BE2C (cell line): ENCODE measurements at regions not wholly inside any gene's neighbourhood (a gene's known extent, or its start where the extent isn't known, plus 50 kb on each side); places are given as distances from the start of the nearest gene placed in this dataset.

Experiments
- DNase-seq: peaks from one replicate; pipeline ENCODE4 v3.0.0-alpha.2; 2020
- H3K27me3 ChIP-seq: fragments of 250-450 bp; sonication (Bioruptor Pico); 2 replicates; pipeline ENCODE4 v1.5.1; 2020; ENCODE audit warnings: mild to moderate bottlenecking
- H3K36me3 ChIP-seq: fragments of 250-450 bp; sonication (Bioruptor Pico); 2 replicates; pipeline ENCODE4 v1.5.1; 2020; ENCODE audit warnings: mild to moderate bottlenecking
- H3K4me1 ChIP-seq: fragments of 250-450 bp; sonication (Bioruptor Pico); 2 replicates; pipeline ENCODE4 v1.5.1; 2020
- H3K4me3 ChIP-seq: 2 replicates; pipeline ENCODE4 v1.5.1; 2011; ENCODE audit warnings: low read depth, low read length
- H3K9me3 ChIP-seq: fragments of 250-450 bp; sonication (Bioruptor Pico); 2 replicates; pipeline ENCODE4 v1.5.1; 2020
- TF ChIP-seq, protein P1 (sequence below): IDR thresholded peaks from 2 replicates; pipeline ENCODE4 v1.5.1; 2012; ENCODE audit warnings: mild to moderate bottlenecking, low read depth, low read length

DNA sequence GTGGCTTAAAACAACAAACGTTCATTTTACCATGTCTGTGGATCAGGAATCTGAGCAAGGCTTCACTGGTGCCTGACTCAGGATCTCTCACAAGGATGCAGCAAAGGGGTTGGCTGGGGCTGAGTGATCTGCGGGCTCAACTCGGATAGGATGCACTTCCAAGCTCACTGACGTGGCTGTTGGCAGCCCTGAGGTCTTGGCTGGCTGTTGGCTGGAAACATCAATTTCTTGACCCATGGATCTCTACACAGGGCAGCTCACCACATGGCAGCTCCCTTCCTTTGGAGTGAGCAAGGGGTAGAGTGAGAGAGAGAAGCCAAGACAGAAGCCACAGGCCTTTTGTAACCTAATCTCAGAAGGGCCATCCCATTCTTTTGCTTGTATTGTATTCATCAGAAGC, 202.1 kb downstream of the NXNL2 start:
- no peaks in the 10 kb centered on the region for H3K36me3 ChIP-seq
- DNase-seq: no peak
- H3K27me3 ChIP-seq: no peaks in the 10 kb centered on the region
- TF ChIP-seq, protein P1, sequence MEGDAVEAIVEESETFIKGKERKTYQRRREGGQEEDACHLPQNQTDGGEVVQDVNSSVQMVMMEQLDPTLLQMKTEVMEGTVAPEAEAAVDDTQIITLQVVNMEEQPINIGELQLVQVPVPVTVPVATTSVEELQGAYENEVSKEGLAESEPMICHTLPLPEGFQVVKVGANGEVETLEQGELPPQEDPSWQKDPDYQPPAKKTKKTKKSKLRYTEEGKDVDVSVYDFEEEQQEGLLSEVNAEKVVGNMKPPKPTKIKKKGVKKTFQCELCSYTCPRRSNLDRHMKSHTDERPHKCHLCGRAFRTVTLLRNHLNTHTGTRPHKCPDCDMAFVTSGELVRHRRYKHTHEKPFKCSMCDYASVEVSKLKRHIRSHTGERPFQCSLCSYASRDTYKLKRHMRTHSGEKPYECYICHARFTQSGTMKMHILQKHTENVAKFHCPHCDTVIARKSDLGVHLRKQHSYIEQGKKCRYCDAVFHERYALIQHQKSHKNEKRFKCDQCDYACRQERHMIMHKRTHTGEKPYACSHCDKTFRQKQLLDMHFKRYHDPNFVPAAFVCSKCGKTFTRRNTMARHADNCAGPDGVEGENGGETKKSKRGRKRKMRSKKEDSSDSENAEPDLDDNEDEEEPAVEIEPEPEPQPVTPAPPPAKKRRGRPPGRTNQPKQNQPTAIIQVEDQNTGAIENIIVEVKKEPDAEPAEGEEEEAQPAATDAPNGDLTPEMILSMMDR: no peak
- no peak overlapping the region for H3K4me3 ChIP-seq
- no peaks in the 10 kb centered on the region; the same call in 1 of the 2 replicates for H3K9me3 ChIP-seq
- H3K4me1 ChIP-seq: peaks cover 31% of the 10 kb centered on the region

GRCh38 chr9:88737876-88738275, 202.9 kb downstream of the NXNL2 start:
- Histone ChIP-seq H3K4me1 (peaks cover 31% of the 10 kb centered on the region), H3K27me3 (no peaks in the 10 kb centered on the region), H3K9me3 (no peaks in the 10 kb centered on the region; the same call in 1 of the 2 replicates), H3K4me3 (no peak overlapping the region), H3K36me3 (no peaks in the 10 kb centered on the region)
- TF ChIP-seq, protein P1: no peak
- DNase-seq: peak; percentile 46

DNA sequence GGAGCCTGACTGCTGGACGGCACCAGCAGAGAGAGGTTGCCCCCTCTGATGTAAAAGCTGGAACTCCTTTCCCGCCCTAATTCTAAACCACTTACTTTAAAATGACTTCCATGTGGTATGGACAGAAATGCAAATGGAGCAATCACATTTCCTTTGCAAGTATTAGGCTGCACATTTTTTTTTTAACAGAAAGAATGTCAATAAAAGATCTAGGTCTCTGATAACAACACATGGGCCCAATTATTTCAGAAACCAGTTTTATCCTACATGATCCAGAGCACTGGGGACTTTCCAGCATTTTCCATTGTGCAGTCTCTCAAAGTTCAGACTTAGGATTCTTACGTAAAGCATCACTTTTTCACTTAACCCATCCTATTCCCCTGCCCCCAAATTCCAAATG, 203.7 kb downstream of the NXNL2 start:
- Histone ChIP-seq H3K4me1 (peaks cover 31% of the 10 kb centered on the region), H3K36me3 (no peaks in the 10 kb centered on the region), H3K4me3 (no peak overlapping the region), H3K9me3 (no peaks in the 10 kb centered on the region; the same call in 1 of the 2 replicates), H3K27me3 (no peaks in the 10 kb centered on the region)
- TF ChIP-seq, protein P1: no peak
- no peak for DNase-seq

DNA sequence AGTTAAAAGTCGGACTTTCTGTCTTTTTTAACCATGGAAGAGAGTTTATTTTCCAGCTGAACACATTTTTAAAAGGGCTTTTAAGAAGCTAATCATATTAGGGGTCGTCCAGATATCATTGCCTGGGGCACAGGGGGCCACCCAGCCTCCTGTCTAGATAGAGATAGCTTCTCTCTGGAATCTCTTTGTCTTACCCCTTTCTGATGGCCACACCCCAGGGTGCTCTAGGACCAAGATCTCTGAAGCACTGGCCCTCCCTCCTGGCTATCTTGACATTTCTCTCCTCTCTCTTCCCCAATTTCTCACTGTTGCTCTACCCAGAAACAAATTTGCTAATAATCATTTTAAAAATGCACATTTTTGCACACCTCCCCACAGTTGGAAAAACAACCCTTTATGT, 204.4 kb downstream of the NXNL2 start:
- H3K36me3 ChIP-seq: no peaks in the 10 kb centered on the region
- H3K9me3 ChIP-seq: no peaks in the 10 kb centered on the region; the same call in 1 of the 2 replicates
- H3K4me3 ChIP-seq: no peak overlapping the region
- H3K27me3 ChIP-seq: no peaks in the 10 kb centered on the region
- peaks cover 31% of the 10 kb centered on the region for H3K4me1 ChIP-seq
- TF ChIP-seq, protein P1: no peak
- DNase-seq: peak; percentile 75

- Histone ChIP-seq H3K36me3 (no peaks in the 10 kb centered on the region), H3K9me3 (no peaks in the 10 kb centered on the region; the same call in 1 of the 2 replicates), H3K4me1 (peaks cover 42% of the 10 kb centered on the region), H3K4me3 (no peak overlapping the region), H3K27me3 (no peaks in the 10 kb centered on the region)
- DNase-seq: no peak
- TF ChIP-seq, protein P1: no peak
Observed at GRCh38 chr9:88740844-88741243, 205.9 kb downstream of the NXNL2 start.

DNA sequence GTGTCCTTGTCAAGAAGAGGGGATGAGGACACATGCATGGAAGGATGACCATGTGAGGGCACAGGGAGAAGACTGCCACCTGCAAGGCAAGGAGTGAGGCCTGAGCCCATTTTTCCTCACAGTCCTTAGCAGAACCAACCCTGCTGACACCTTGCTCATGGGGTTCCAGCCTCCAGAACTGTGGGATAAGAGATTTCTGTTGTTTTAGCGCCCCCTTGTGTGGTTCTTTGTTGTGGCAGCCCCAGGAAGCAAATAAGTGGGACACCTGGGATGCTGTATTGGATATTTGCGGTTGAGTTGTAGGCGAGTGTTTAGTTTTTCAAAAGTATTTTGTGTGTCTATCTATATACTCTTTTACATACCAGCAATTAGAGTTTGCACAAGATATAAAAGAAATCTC, 206.4 kb downstream of the NXNL2 start:
- Histone ChIP-seq H3K36me3 (no peaks in the 10 kb centered on the region), H3K9me3 (no peaks in the 10 kb centered on the region; the same call in 1 of the 2 replicates), H3K4me1 (peaks cover 47% of the 10 kb centered on the region), H3K27me3 (no peaks in the 10 kb centered on the region), H3K4me3 (no peak overlapping the region)
- DNase-seq: peak; percentile 53
- TF ChIP-seq, protein P1: peak; percentile 77
